GM19025 (cell line): ENCODE measurements at regions not wholly inside any gene's neighbourhood (a gene's known extent, or its start where the extent isn't known, plus 50 kb on each side); places are given as distances from the start of the nearest gene placed in this dataset.

ENCODE experiments used
- ATAC-seq: cut with Tn5 transposase; IDR thresholded peaks from one replicate; pipeline ENCODE4 v1.9.1; 2021; ENCODE audit warnings: mild to moderate bottlenecking, low read depth, moderate library complexity; ENCODE audit not compliant: unreplicated experiment

- ATAC-seq: no peak
Observed at GRCh38 chr9:73541923-73542322, 390.3 kb downstream of the ANXA1 start.

GRCh38 chr9:73543727-73544126 is 392.1 kb downstream of the ANXA1 start:
- ATAC-seq: no peak

- ATAC-seq: no peak
Observed at GRCh38 chr9:73548201-73548600, 396.5 kb downstream of the ANXA1 start.

- ATAC-seq: no peak
Observed at GRCh38 chr9:73549991-73550390, 398.3 kb downstream of the ANXA1 start.

GRCh38 chr9:73553295-73553694 is 401.6 kb downstream of the ANXA1 start:
- no peak for ATAC-seq

GRCh38 chr9:73558471-73558870 is 406.8 kb downstream of the ANXA1 start:
- ATAC-seq: no peak

- ATAC-seq: no peak
Observed at GRCh38 chr9:73565026-73565425, 413.4 kb downstream of the ANXA1 start.

- ATAC-seq: no peak
Observed at GRCh38 chr9:73565833-73566465, 414.3 kb downstream of the ANXA1 start.

GRCh38 chr9:73566627-73567026 is 415.0 kb downstream of the ANXA1 start:
- ATAC-seq: no peak

- ATAC-seq: no peak
Observed at GRCh38 chr9:73573235-73573634, 421.6 kb downstream of the ANXA1 start.

GRCh38 chr9:73575101-73576060 is 423.7 kb downstream of the ANXA1 start:
- ATAC-seq: no peak

- ATAC-seq: no peak
Observed at GRCh38 chr9:73577848-73578247, 426.2 kb downstream of the ANXA1 start.

GRCh38 chr9:73579823-73580222 is 428.2 kb downstream of the ANXA1 start:
- no peak for ATAC-seq

GRCh38 chr9:73583576-73583975 is 431.9 kb downstream of the ANXA1 start:
- ATAC-seq: no peak

GRCh38 chr9:73595036-73595545 is 443.4 kb downstream of the ANXA1 start:
- ATAC-seq: no peak

GRCh38 chr9:73596321-73596720 is 444.7 kb downstream of the ANXA1 start:
- no peak for ATAC-seq

- no peak for ATAC-seq
Observed at GRCh38 chr9:73597039-73597438, 445.4 kb downstream of the ANXA1 start.

- no peak for ATAC-seq
Observed at GRCh38 chr9:73597771-73598170, 446.1 kb downstream of the ANXA1 start.

GRCh38 chr9:73609381-73609780 is 457.7 kb downstream of the ANXA1 start:
- ATAC-seq: no peak

- ATAC-seq: no peak
Observed at GRCh38 chr9:73611032-73611431, 459.4 kb downstream of the ANXA1 start.

- ATAC-seq: no peak
Observed at GRCh38 chr9:73613092-73613701, 461.5 kb downstream of the ANXA1 start.
